ENCODE measurements at regions not wholly inside any gene's neighbourhood (a gene's known extent, or its start where the extent isn't known, plus 50 kb on each side); places are given as distances from the start of the nearest gene placed in this dataset.

DNA sequence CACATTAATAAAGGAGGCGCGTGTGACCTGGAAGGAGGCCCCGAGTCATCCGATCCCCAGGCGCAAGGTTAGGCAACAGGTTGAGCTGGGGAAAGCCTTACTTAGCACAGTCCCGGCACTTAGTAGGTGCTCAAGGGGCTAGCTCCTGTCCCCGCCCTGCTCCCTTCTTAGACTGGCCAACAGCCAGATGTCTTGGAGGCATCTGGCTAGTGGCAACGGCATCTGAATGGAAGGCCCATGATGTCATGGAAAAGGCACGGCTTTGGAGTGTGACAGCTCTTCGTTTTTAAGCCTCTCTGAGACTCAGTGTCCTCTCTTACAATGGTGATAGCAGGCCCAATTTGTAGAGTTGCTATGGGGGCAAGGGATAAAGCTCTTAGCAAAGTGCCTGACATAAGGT is 258.3 kb downstream of the CYRIA start:
- DNase-seq (ENCODE audit: low spot score) = no peak
- Mint-ChIP-seq H3K4me3 (ENCODE audit: unreplicated experiment) (no peak overlapping the region), H3K27ac (ENCODE audit: unreplicated experiment) (no peak overlapping the region), H3K4me1 (ENCODE audit: unreplicated experiment) (peaks cover 3% of the 10 kb centered on the region), H3K36me3 (ENCODE audit: low read depth, unreplicated experiment) (no peaks in the 10 kb centered on the region), H3K9me3 (ENCODE audit: unreplicated experiment) (no peaks in the 10 kb centered on the region), H3K27me3 (ENCODE audit: unreplicated experiment) (peaks cover 2% of the 10 kb centered on the region)
- TF ChIP-seq, protein P1, sequence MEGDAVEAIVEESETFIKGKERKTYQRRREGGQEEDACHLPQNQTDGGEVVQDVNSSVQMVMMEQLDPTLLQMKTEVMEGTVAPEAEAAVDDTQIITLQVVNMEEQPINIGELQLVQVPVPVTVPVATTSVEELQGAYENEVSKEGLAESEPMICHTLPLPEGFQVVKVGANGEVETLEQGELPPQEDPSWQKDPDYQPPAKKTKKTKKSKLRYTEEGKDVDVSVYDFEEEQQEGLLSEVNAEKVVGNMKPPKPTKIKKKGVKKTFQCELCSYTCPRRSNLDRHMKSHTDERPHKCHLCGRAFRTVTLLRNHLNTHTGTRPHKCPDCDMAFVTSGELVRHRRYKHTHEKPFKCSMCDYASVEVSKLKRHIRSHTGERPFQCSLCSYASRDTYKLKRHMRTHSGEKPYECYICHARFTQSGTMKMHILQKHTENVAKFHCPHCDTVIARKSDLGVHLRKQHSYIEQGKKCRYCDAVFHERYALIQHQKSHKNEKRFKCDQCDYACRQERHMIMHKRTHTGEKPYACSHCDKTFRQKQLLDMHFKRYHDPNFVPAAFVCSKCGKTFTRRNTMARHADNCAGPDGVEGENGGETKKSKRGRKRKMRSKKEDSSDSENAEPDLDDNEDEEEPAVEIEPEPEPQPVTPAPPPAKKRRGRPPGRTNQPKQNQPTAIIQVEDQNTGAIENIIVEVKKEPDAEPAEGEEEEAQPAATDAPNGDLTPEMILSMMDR (IDR thresholded peaks at IDR 0.05; ENCODE audit: unreplicated experiment) = no peak

DNA sequence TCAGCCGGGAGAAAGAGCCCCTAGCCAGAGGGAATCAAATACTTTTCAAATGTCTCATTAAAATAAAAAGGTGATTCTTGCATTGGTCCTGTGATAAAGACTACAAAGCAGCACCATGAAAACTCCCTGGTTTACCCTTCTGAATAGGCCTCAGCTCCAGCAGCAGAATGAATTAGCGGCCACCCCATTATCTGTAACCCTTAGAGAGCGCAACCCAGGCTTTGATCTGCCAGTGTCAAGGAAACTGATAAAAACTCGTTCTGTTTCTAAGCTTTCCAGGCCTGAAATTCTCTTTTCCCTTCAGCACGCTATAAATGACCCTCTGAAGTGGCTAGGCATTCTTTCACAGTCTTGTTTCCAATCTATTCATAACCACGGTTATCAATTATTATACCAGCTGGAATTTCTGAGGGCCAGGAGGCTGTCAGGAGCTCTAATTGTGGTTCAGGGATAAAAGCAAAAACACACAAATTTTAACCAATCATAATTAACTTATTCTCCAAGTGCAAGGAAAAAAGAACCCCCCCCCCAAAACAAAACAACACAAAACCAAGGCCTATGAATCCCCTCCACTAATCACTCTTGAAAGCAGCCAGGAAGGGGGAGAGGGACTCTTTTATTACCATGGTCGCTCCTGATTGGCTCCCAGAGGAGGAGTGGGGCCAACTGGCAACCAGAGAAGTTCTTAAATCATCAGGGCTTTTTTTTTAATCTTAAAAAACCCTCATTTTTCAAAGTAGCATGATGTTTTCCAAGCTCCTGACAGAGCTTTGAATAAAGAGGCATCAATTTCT is 258.9 kb downstream of the CYRIA start:
- H3K27ac Mint-ChIP-seq (ENCODE audit: unreplicated experiment) = no peak overlapping the region
- DNase-seq (ENCODE audit: low spot score) = no peak

DNA sequence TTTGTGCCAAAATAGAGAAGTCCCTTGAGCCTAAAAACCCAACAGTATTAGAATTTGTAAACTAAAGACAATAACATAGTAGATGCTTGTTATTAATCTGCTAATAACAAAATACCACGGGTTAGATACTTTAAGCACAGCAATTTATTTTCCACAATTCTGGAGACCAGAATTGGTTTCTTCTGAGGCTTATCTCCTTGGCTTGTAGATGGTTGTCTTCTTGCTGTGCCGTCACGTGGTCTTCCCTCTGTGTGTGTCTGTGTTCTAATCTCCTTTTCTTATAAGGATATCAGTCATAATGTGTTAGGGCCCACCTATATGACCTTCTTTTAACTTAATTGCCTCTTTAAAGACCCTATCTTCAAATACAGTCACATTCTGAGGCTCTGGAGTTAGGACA is 260.1 kb downstream of the CYRIA start:
- Mint-ChIP-seq H3K4me1 (ENCODE audit: unreplicated experiment) (no peaks in the 10 kb centered on the region), H3K9me3 (ENCODE audit: unreplicated experiment) (no peaks in the 10 kb centered on the region)

More for the DNA sequence above, 258.9 kb downstream of the CYRIA start:
- Mint-ChIP-seq H3K9me3 (ENCODE audit: unreplicated experiment) (no peaks in the 10 kb centered on the region), H3K4me3 (ENCODE audit: unreplicated experiment) (no peak overlapping the region), H3K36me3 (ENCODE audit: low read depth, unreplicated experiment) (no peaks in the 10 kb centered on the region), H3K4me1 (ENCODE audit: unreplicated experiment) (no peaks in the 10 kb centered on the region), H3K27me3 (ENCODE audit: unreplicated experiment) (peaks cover 2% of the 10 kb centered on the region)
- TF ChIP-seq, protein P1 (IDR thresholded peaks at IDR 0.05; ENCODE audit: unreplicated experiment) = no peak

DNA sequence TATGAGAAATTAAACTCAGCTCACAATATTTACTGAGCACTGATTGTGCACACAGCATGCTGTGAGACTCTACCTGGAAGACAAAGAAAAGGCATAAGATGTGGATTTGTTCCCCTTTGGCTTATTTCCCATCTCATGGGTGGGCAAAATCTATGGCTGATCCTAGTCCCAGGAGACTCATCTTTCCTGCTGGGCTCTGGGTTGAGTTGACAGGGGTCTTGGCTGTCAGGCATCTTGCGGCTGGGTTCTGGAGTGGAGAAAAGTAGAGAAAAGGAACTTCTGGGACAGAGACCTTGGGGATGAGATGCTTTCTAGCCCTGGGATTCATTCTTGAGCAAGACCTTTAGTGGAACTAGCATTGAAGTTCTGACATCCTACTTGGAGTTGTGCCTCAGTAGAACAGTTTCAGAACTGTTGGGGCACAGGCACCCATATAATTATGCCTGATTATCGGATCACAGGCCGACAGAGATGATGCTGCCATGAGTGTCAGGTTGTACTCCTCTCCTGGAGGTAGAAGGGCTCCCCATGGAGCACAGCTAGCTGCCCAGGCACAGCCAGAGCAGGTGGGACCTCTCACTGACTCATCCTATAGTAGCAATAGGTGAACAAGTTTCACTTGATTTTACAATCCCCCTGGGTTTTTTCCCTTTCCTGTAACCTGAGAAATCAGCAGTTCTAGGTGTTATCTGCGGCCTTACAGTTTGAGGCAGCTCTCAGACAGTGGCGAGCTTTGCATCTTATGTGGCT is 260.9 kb downstream of the CYRIA start:
- H3K4me1 Mint-ChIP-seq (ENCODE audit: unreplicated experiment) = no peaks in the 10 kb centered on the region
- no peak overlapping the region for H3K27ac Mint-ChIP-seq (ENCODE audit: unreplicated experiment)
- H3K27me3 Mint-ChIP-seq (ENCODE audit: unreplicated experiment) = peaks cover 2% of the 10 kb centered on the region
- H3K9me3 Mint-ChIP-seq (ENCODE audit: unreplicated experiment) = no peaks in the 10 kb centered on the region
- no peak overlapping the region for H3K4me3 Mint-ChIP-seq (ENCODE audit: unreplicated experiment)
- TF ChIP-seq, protein P1 (IDR thresholded peaks at IDR 0.05; ENCODE audit: unreplicated experiment) = no peak
- no peaks in the 10 kb centered on the region for H3K36me3 Mint-ChIP-seq (ENCODE audit: low read depth, unreplicated experiment)
- no peak for DNase-seq (ENCODE audit: low spot score)

More for the DNA sequence above, 260.1 kb downstream of the CYRIA start:
- Mint-ChIP-seq H3K27me3 (ENCODE audit: unreplicated experiment) (peaks cover 2% of the 10 kb centered on the region), H3K36me3 (ENCODE audit: low read depth, unreplicated experiment) (no peaks in the 10 kb centered on the region), H3K27ac (ENCODE audit: unreplicated experiment) (no peak overlapping the region), H3K4me3 (ENCODE audit: unreplicated experiment) (no peak overlapping the region)
- TF ChIP-seq, protein P1 (IDR thresholded peaks at IDR 0.05; ENCODE audit: unreplicated experiment) = no peak
- DNase-seq (ENCODE audit: low spot score) = no peak

DNA sequence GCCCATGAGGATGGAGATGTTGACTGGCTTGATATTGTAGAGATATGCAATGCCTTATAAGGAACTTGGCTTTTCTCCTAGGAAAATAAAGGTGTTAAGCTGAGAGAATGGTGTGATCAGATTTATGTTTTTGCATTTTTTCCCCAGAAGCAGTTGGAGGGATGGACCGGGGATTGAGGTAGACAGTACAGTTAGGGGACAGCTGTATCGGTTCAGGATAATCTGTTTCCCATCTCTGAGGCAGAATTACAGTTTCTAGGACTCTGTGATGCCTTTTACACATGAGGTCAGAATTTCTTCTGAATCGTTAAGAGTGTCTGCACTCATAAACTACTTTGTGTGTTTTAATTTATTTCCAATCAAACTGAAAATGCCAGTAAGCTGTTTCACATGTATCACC is 261.5 kb downstream of the CYRIA start:
- Mint-ChIP-seq H3K4me3 (ENCODE audit: unreplicated experiment) (no peak overlapping the region), H3K27me3 (ENCODE audit: unreplicated experiment) (peaks cover 1% of the 10 kb centered on the region), H3K9me3 (ENCODE audit: unreplicated experiment) (no peaks in the 10 kb centered on the region), H3K27ac (ENCODE audit: unreplicated experiment) (no peak overlapping the region), H3K36me3 (ENCODE audit: low read depth, unreplicated experiment) (no peaks in the 10 kb centered on the region), H3K4me1 (ENCODE audit: unreplicated experiment) (no peaks in the 10 kb centered on the region)
- TF ChIP-seq, protein P1 (IDR thresholded peaks at IDR 0.05; ENCODE audit: unreplicated experiment) = no peak
- no peak for DNase-seq (ENCODE audit: low spot score)

All from endothelial cell (in vitro differentiated cells).